HG03571 (cell line): ENCODE measurements at regions not wholly inside any gene's neighbourhood (a gene's known extent, or its start where the extent isn't known, plus 50 kb on each side); places are given as distances from the start of the nearest gene placed in this dataset.
"Not testable (repeated sequence)": the region's sequence is repeated elsewhere in the genome, so short reads cannot be mapped to it uniquely, and the experiment has no call there.

Source experiments
- ATAC-seq: cut with Tn5 transposase; IDR thresholded peaks from one replicate; pipeline ENCODE4 v1.9.1; 2021; ENCODE audit not compliant: unreplicated experiment

GRCh38 chr7:126016722-126017121 lies 1087.1 kb upstream of the POT1 start:
- ATAC-seq: no peak

GRCh38 chr7:126005064-126005463 lies 1075.4 kb upstream of the POT1 start:
- no peak for ATAC-seq

GRCh38 chr7:126001349-126001748 lies 1071.7 kb upstream of the POT1 start:
- no peak for ATAC-seq

- ATAC-seq: no peak
Observed at GRCh38 chr7:125984795-125985194, 1055.2 kb upstream of the POT1 start.

GRCh38 chr7:125971656-125972055 lies 1042.0 kb upstream of the POT1 start:
- no peak for ATAC-seq

- no peak for ATAC-seq
Observed at GRCh38 chr7:125966278-125967048, 1036.8 kb upstream of the POT1 start.

GRCh38 chr7:125934955-125935354 lies 1005.3 kb upstream of the POT1 start:
- ATAC-seq: no peak

- no peak for ATAC-seq
Observed at GRCh38 chr7:125934539-125934938, 1004.9 kb upstream of the POT1 start.

GRCh38 chr7:125930848-125931247 lies 1001.2 kb upstream of the POT1 start:
- no peak for ATAC-seq

- no peak for ATAC-seq
Observed at GRCh38 chr7:125927556-125927955, 997.9 kb upstream of the POT1 start.

GRCh38 chr7:125926621-125927020 lies 997.0 kb upstream of the POT1 start:
- ATAC-seq: no peak

GRCh38 chr7:125924037-125924436 lies 994.4 kb upstream of the POT1 start:
- ATAC-seq: no peak

- ATAC-seq: not testable (repeated sequence)
Observed at GRCh38 chr7:125915381-125915948, 985.8 kb upstream of the POT1 start.

GRCh38 chr7:125908711-125909110 lies 979.1 kb upstream of the POT1 start:
- no peak for ATAC-seq

- ATAC-seq: no peak
Observed at GRCh38 chr7:125899577-125899976, 970.0 kb upstream of the POT1 start.

GRCh38 chr7:125892434-125892833 lies 962.8 kb upstream of the POT1 start:
- ATAC-seq: no peak

GRCh38 chr7:125878988-125879387 lies 949.4 kb upstream of the POT1 start:
- ATAC-seq: no peak

- ATAC-seq: no peak
Observed at GRCh38 chr7:125878235-125878956, 948.8 kb upstream of the POT1 start.

- no peak for ATAC-seq
Observed at GRCh38 chr7:125877246-125877645, 947.6 kb upstream of the POT1 start.

GRCh38 chr7:125876431-125876830 lies 946.8 kb upstream of the POT1 start:
- no peak for ATAC-seq

- no peak for ATAC-seq
Observed at GRCh38 chr7:125871431-125871830, 941.8 kb upstream of the POT1 start.

- ATAC-seq: no peak
Observed at GRCh38 chr7:125857606-125858005, 928.0 kb upstream of the POT1 start.
